ENCODE measurements at regions not wholly inside any gene's neighbourhood (a gene's known extent, or its start where the extent isn't known, plus 50 kb on each side); places are given as distances from the start of the nearest gene placed in this dataset.

DNA sequence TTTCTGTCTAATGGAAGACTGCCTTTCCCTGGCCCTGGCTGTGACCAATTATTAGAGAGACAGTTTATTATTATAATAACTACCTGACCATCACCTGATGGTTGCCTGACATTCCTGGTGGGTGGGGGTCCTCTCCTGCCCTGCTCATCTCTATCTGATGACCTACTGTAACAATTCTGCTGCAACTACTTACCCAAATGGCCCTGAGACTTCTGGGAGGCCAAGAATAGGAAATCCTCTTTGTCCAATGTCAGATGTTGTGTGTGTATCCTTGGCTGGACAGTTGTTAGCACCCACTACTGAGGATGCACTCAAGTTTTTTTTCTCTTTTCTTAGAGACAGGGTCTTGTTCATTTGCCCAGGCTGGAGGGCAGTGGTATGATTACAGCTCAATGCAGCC lies 110.3 kb downstream of the DDX1 start:
- no peak for DNase-seq

DNA sequence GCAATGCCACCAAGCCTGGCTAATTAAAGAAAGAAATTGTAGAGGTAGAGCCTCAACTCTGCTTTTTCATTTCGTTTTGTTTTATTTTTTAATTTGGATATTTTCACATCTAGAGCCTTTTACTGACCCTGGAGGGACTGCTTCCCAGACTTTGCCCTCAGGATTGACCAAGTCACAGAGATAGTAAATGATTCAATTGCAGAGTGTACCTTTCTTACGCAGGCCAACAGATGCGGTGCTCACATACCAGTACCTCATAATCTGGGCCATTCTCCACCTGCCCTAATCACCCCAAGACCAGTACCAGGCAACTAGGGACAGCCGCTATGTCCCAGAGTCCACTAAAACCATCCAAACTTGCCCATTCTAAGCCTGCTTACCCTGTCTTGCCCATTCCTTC lies 110.8 kb downstream of the DDX1 start:
- DNase-seq: no peak

GRCh38 chr2:15703365-15703869 lies 111.7 kb downstream of the DDX1 start:
- no peak for DNase-seq

GRCh38 chr2:15704086-15704787 lies 112.6 kb downstream of the DDX1 start:
- no peak for DNase-seq

GRCh38 chr2:15704788-15705115 lies 113.1 kb downstream of the DDX1 start:
- no peak for DNase-seq

GRCh38 chr2:15705310-15705709 lies 113.6 kb downstream of the DDX1 start:
- DNase-seq: no peak

DNA sequence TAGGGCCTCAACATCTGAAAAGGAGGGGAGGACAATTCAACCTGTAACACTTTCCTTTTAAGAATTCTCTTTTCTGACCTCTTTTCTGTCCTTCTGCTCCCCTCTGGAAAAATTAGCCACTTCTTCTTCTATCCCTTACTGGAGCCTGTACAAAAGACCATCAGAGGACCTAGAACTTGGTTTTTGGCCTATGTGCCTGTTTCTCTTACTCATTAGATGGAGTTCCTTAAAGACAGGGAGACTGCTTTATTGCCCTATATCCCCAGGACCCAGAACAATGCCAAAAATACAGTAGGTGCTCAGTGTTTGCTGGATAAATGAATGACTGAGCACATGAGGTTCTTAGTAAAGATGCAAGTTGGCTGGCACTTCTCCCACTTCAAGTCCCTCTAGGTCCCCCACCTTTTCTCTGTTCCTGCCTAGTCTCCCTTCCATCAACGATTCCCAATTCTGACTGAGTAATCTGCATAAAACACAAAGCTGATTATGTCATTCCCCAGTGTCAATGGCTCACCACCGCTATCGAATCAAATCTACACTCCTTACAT lies 114.2 kb downstream of the DDX1 start:
- no peak for DNase-seq

DNA sequence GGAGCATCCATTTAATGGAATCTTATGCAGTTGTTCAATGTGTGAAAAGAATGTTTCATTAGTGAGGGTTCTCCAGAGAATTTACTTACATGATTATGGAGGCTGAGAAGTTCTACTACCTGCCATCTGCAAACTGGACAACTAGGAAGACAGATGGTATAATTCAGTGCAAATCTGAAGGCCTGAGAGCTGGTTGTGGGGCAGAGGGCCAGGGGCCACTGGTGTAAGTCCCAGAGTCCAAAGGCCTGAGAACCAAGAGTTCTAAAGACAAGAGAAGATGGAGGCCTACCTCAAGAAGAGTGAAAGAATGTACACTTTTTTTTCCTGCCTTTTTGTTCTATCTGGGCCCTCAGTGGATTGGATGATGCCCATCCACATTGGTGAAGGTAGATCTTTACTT lies 114.8 kb downstream of the DDX1 start:
- DNase-seq: no peak

DNA sequence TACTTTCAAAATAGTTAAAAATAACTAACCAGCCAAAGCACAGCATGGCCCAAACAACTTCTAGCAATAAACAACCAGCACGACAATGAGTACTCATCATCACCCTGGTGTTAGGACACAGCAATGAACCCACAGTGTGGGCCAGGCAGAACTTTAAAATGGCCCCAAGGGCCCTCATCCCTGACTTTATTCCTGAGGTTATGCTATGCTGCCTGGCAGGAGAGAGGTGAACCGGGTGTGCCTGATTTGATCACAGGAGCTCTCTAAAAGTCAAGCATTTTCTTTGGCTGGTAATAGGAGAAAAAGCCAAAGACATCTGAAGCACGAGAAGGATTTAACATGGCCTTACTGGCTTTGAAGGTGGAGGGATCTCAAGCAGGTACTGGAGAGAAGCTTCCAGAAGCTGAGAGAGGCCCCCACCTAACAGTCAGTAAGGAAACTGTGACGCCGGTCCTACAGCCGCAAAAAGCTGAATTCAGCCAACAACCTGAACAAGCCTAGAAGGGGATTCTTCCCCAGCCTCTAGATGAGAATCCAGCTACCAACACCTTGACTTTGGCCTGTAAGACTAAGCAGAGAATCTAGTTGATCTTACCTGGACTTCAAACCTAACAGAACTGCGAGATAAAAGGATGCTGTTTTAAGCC lies 115.4 kb downstream of the DDX1 start:
- no peak for DNase-seq

GRCh38 chr2:15708161-15708560 lies 116.5 kb downstream of the DDX1 start:
- no peak for DNase-seq

GRCh38 chr2:15708865-15709820 lies 117.5 kb downstream of the DDX1 start:
- DNase-seq: no peak

DNA sequence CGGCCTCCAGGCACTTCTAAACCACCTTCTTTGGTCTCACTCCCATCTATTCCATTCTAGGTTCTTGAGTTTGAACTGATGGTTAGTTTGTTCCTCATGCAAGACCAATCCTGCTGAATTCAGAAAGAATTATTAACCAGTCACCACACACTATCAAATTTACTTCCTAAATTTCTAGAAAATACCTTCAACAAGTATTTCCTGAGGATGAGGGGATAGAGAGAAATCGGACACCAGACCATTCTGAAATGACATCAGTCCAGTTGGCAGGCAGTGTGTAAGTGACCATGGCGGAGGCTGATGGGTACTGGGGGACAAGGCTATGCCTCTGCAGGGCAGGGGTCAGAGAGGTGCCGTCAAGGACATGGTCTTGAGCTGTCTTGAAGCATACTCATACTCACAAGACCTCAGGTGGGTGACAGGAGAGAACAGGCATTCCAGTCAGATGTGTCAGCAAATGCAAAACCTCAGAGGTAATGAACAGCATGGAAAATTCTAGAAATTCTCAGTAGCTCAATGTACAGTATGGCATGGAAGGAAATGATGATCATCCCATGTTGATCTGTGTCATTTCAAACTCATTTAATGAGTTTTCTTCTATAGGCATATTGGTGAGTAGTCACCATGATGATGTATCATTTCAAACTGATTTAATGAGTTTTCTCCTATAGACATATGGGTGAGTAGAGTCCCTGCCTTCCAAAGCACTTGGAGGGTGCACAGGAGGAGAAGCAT lies 119.6 kb downstream of the DDX1 start:
- DNase-seq: no peak

DNA sequence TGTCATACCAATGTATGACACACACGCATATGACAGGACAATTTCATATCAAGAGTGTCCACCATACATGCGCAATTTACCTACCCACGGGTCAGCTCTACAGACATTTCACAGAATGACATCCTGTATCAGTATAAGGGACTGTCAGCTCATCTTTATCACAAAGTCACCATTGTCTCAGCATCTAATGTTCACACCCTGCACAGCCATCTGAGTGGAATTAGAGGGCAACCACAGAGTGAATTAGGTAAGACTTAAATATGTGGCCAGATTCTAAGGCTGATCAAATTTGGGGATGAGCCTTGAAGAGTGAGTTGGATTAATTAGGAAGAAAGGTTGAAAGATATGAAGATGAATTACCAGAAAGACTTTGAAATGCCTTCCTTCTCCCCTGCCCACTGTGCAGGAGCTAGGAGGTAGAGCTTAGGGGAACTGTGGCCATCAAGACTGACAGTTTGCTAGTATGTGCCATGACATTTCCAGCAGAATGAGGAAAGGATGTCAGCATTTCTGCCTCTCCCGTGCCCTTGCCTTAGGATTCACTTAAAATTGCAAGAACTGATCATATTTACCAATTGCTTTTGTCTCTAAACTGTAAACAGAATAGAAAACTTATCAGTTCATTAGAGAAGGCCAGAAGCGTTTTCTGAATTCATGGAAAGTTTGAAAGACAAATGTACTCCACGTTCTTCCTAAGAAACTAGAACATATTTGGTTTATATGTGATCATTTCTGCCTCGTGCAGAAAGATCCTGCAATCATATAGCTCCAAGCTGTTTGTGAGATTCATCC lies 121.1 kb downstream of the DDX1 start:
- no peak for DNase-seq

DNA sequence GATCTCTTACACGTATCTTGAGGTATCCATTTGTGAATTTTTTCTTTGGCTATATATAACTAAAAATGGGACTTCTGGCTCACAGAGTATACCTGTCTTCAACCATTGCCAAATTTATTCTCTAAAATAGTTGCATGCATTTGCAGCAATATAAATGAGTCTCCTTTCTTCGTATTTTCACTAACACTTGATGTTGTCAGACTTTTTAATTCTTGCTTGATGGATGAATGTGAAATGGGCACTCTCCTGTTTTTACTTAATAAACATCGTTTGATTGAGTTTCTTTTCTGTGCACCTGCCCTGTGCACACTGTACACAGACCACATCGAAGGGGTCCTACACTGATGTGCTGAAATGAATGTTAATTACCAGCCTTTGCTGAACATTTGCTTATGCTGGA lies 121.8 kb downstream of the DDX1 start:
- DNase-seq: no peak

DNA sequence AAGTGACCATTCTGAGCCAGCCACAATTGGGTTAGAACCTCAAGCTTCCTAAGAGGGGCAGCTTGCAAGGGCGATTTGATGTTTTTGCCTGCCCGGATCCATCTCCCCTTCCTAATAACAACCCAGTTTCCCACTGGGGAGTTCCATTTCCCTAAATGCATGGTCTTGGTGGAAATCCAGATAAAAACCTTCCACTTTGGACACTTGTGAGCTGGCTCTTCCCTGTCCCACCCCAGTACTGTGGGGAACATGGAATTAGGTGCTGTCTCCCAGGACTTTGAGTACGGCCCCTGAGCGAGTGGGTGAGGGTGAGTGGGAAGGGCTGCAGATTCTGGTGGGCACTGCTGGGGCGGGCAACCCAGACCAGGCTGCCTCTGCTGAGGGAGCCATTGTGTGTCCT lies 122.3 kb downstream of the DDX1 start:
- DNase-seq: no peak

GRCh38 chr2:15714609-15715008 lies 122.9 kb downstream of the DDX1 start:
- DNase-seq: no peak

- DNase-seq: no peak
These were observed 123.9 kb downstream of the DDX1 start for GRCh38 chr2:15715596-15715995.

DNA sequence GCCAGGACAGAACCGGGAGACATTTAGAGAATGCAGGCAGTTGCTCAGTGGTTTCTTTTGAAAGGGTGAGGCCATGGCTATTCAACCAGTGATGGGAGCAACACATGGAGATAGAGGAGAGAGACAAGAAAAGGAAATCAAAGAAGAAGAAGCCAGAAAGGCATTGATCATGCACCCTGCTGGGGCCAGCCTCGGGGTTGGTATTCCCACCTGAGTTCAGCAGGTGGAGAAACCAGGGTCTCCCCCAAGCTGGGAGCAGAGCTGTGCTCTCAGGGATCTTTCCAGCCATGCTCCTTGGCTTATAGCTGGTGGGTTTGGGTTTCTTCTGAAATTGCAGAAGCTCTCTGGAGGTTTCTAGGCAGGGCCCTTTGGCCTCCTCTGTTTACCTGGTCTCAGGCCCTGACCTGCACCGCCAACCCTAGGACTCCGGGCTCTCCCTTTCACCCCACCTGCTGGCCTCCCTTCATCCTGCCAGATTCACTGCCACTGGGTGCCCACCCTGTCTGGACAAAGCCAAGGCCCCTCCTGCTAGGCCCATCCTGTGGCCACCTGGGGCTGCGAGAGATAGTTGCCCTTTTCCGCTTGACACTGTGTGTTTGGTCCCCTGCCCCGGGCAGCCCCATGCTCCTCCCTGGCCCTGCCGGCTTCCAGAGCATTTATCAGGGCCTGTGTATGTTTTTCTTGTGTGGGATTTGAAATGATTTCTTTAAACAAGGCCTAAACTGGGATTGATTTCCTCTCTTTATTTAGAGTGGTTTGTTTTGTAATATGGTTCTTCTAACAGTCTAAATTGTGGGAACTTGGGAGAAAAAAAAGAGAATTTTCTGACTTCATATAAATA lies 126.7 kb downstream of the DDX1 start:
- DNase-seq: no peak

- no peak for DNase-seq
These were observed 127.3 kb downstream of the DDX1 start for GRCh38 chr2:15718944-15719323.

GRCh38 chr2:15719566-15720313 lies 128.1 kb downstream of the DDX1 start:
- no peak for DNase-seq
